ENCODE measurements at regions not wholly inside any gene's neighbourhood (a gene's known extent, or its start where the extent isn't known, plus 50 kb on each side); places are given as distances from the start of the nearest gene placed in this dataset.

- TF ChIP-seq CTCF (IDR thresholded peaks at IDR 0.05) (no peak), POLR2A (IDR thresholded peaks at IDR 0.05) (no peak)
These were observed 158.4 kb upstream of the TMEM72 start for GRCh38 chr10:44752451-44753441.

Data from prostate gland (tissue), 2 donors.